ENCODE measurements at regions not wholly inside any gene's neighbourhood (a gene's known extent, or its start where the extent isn't known, plus 50 kb on each side); places are given as distances from the start of the nearest gene placed in this dataset.

DNA sequence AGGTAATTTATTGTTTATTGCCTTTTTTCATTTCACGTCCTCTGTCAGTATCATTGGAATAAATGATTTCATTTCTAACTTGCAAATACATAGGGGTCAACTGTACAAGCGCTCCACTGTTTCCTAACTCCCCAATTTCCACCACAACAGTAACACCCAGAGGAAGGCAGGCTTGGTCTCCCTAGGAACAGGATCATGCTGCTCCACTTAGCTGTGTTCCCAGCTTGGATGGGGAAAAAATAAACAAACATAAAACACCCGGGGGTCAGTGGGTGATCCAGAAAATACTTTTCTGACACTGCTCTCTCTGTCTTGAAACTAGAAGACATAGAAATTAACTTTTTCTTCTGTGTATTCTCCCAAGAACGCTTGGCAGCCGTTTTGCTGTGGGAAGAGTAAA is 772.5 kb downstream of the TRIML1 start:
- no peaks in the 10 kb centered on the region for H3K27me3 Mint-ChIP-seq
- DNase-seq (ENCODE audit: low spot score, unreplicated experiment) = no peak
- peaks cover 18% of the 10 kb centered on the region for H3K9me3 Mint-ChIP-seq (ENCODE audit: low read depth)
- no peak overlapping the region for H3K27ac Mint-ChIP-seq
- no peaks in the 10 kb centered on the region for H3K4me1 Mint-ChIP-seq (ENCODE audit: low read depth)
- peaks cover 2% of the 10 kb centered on the region for H3K36me3 Mint-ChIP-seq (ENCODE audit: insufficient read depth)
- no peak for TF ChIP-seq CTCF (IDR thresholded peaks at IDR 0.05; ENCODE audit: unreplicated experiment)
- no peak overlapping the region for H3K4me3 Mint-ChIP-seq (ENCODE audit: low read depth)

DNA sequence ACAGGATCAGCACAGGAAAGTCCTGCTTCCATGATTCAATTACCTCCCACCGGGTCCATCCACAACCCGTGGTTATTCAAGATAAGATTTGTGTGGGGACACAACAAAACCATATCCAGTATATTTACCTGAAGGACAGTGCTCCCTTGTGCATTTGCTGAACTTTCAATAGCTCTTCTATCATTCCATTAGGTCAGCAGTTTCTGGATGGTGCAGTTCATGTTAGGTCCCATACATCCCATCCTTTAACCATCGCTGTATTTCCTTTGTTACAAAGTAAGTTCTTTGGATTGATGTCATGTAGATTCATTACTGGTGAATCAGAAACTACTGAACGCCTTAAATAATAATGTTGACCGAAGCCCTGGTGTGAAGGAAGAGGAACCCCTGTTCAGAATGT is 775.9 kb downstream of the TRIML1 start:
- TF ChIP-seq CTCF (IDR thresholded peaks at IDR 0.05; ENCODE audit: unreplicated experiment) = no peak
- Mint-ChIP-seq H3K9me3 (ENCODE audit: low read depth) (peaks cover 27% of the 10 kb centered on the region), H3K4me1 (ENCODE audit: low read depth) (no peaks in the 10 kb centered on the region), H3K4me3 (ENCODE audit: low read depth) (no peak overlapping the region), H3K36me3 (ENCODE audit: insufficient read depth) (peaks cover 3% of the 10 kb centered on the region), H3K27ac (no peak overlapping the region), H3K27me3 (no peaks in the 10 kb centered on the region)
- no peak for DNase-seq (ENCODE audit: low spot score, unreplicated experiment)

GRCh38 chr4:188918787-188919186 is 779.5 kb downstream of the TRIML1 start:
- peaks cover 3% of the 10 kb centered on the region for H3K36me3 Mint-ChIP-seq (ENCODE audit: insufficient read depth)
- H3K27me3 Mint-ChIP-seq = no peaks in the 10 kb centered on the region
- no peak for DNase-seq (ENCODE audit: low spot score, unreplicated experiment)
- H3K4me3 Mint-ChIP-seq (ENCODE audit: low read depth) = no peak overlapping the region
- H3K9me3 Mint-ChIP-seq (ENCODE audit: low read depth) = peaks cover 29% of the 10 kb centered on the region
- no peak for TF ChIP-seq CTCF (IDR thresholded peaks at IDR 0.05; ENCODE audit: unreplicated experiment)
- H3K27ac Mint-ChIP-seq = no peak overlapping the region
- H3K4me1 Mint-ChIP-seq (ENCODE audit: low read depth) = no peaks in the 10 kb centered on the region

- Mint-ChIP-seq H3K4me3 (ENCODE audit: low read depth) (no peak overlapping the region), H3K27me3 (no peaks in the 10 kb centered on the region), H3K9me3 (ENCODE audit: low read depth) (peaks cover 44% of the 10 kb centered on the region), H3K36me3 (ENCODE audit: insufficient read depth) (peaks cover 3% of the 10 kb centered on the region), H3K27ac (no peak overlapping the region), H3K4me1 (ENCODE audit: low read depth) (peaks cover 2% of the 10 kb centered on the region)
- DNase-seq (ENCODE audit: low spot score, unreplicated experiment) = no peak
- TF ChIP-seq CTCF (IDR thresholded peaks at IDR 0.05; ENCODE audit: unreplicated experiment) = no peak
Observed at GRCh38 chr4:188930822-188931221, 791.6 kb downstream of the TRIML1 start.

DNA sequence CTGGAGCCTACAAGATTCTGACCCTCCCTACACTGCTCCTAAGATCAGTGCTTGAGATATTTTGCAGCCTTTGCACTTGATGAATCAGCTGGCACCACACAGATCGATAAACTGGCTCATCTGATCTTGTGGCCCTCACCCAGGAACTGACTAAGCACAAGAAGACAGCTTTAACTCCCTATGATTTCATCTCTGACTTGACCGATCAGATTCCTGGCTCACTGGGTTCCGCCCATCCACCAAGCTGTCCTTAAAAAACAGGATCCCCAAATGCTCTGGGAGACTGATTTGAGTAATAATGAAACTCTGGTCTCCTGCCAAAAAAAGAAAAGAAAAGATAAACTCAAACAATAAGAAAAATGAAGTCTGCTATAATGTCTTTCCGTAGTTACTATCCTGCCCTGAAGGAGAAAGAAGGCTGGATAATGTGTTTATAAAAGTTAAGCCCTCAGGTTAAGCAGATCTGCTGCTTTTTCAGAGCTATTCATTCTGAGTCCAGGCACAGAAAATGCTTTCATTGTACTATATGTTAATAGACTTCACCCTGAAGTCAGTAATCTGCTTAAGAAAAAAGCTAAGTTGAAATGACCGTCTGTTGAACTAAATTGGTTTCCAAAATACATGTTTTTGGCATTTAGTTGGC is 795.2 kb downstream of the TRIML1 start:
- no peak for DNase-seq (ENCODE audit: low spot score, unreplicated experiment)
- no peak overlapping the region for H3K4me3 Mint-ChIP-seq (ENCODE audit: low read depth)
- peaks cover 32% of the 10 kb centered on the region for H3K9me3 Mint-ChIP-seq (ENCODE audit: low read depth)
- no peaks in the 10 kb centered on the region for H3K27me3 Mint-ChIP-seq
- no peak for TF ChIP-seq CTCF (IDR thresholded peaks at IDR 0.05; ENCODE audit: unreplicated experiment)
- peaks cover 3% of the 10 kb centered on the region for H3K36me3 Mint-ChIP-seq (ENCODE audit: insufficient read depth)
- peaks cover 2% of the 10 kb centered on the region for H3K4me1 Mint-ChIP-seq (ENCODE audit: low read depth)
- H3K27ac Mint-ChIP-seq = no peak overlapping the region
